GM18508 (cell line): ENCODE measurements at regions not wholly inside any gene's neighbourhood (a gene's known extent, or its start where the extent isn't known, plus 50 kb on each side); places are given as distances from the start of the nearest gene placed in this dataset.

Experiments used
- ATAC-seq: cut with Tn5 transposase; IDR thresholded peaks from one replicate; pipeline ENCODE4 v1.9.1; 2021; ENCODE audit warnings: moderate number of reproducible peaks; ENCODE audit not compliant: insufficient read depth, unreplicated experiment

DNA sequence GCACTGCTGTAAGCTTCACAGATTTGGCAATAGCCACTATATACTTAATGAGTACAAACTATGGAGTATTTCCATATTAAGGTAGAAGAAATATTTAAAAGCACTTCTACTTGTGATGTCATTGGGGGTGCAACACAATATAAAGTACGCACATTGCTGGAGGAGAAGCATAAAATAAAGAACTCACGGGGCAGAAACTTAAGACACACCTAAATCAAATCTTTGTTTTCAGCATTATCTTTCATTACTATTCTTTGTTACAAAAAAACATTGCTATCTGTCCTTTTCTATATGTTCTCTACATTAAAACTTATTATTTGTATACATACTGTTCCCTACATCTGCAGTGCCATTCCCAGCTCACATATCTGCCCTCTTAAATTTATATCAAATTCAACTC is 93.3 kb upstream of the VPREB1 start:
- ATAC-seq, result no peak

DNA sequence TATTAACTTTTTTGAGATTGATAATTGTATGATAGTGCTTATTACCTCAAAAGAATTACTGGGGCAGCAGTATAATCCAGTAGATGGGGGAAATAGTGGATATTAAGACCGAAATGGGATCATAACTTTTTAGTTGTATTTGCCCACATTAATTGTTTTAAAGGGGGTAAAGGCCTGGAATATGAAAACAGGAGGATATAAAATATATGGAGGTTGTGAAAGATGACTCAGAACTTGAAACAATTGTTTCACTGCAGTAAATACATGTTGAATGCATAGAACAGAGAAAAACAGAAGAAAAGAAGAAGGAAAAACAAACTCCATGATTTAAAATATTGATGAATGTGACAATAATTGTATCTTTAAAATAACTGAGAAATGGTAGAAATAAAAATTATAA is 94.1 kb upstream of the VPREB1 start:
- no peak for ATAC-seq

GRCh38 chr22:22148905-22149304 is 95.7 kb upstream of the VPREB1 start:
- no peak for ATAC-seq

DNA sequence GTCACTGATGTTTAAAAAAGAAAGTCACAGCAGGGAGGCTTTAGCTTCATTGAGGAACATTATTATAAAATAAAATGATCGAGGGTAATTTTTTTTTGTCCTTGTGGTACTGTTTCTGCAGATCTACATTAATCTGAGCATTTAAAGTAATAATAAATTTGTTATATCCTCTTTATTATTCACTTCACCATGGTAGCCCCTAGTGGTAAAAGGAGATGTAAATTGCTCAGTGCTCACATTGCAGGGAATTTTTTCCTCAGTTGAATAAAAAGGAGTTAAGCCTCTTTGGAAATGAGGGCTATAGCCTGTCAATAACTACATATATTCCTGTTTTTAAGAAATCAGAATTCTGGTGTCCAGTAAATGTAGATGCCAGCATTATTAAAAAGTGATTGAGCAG is 99.7 kb upstream of the VPREB1 start:
- ATAC-seq, result no peak

DNA sequence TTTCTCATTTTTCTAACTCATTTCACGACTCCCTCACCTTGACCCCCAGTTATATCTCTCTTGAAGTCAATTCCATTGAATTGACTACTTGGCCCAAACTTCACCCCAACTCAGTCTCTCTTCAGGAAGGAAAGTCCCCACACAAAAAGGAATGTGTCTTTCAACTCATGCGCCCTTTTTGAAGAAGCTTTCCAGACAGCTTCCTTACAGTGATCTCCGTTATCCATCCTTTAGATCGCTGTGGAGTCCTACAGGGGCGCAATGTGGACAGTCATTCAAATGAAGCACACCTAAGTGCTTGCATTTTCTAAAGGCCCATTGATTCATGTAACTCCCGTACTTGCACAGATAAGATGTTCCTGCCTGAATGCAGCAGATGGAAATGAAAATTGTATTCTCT is 101.1 kb upstream of the VPREB1 start:
- ATAC-seq, result no peak

DNA sequence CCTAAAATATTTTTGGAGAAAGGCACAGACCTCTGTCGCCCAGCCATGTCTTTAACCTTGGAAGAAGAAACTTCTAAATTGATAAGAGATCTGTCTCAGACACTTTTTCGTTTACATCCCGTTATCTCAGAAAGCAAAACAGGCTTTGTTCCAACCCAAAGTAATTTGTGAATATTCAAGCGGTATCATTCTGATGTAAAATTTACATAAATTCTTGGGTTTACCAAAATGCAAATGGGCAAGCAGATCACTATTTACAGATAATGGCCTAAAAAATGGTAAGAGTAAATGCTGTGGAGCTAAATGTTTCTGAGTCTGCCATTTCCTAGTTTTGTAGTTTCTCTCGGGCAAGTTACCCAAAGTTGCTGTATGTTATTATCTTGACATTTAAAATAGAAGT is 101.9 kb upstream of the VPREB1 start:
- ATAC-seq, result no peak

DNA sequence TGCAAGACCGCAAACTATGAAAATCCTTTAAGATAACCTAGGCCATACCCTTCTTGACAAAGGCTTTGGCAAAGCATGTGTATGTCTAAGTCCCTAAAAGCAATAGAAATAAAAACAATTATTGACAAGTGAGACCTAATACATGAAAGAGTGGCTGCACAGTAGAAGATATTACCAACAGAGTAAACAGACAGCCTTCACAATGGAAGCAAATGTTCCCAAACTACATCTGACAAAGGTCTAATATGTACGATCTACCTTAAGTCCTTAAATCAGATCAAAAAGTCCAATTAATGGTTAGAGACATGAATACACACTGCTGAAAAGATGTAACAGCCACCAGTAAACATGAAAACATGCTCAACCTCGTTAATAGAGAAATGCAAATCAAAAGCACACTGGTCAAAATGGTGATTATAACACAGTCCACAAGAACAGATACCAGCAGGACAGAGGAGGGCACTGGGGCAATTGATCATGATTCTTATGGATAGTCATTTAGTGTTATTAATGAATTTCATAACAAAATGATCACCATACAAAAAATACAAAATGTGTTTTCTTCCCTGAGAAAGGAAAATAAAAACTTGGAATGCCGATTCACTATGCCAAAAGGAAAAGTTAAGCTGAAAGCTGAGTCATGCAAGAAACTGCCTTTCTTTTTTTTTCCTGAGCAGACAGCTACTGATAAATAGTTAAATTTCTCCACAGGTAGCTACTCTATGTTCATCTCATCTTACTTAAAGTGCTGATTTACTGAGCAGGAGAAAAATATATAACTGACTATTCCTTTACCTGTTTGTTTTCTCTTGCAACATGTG is 102.6 kb upstream of the VPREB1 start:
- ATAC-seq, result no peak

- ATAC-seq, result no peak
Observed at GRCh38 chr22:22141031-22141430, 103.6 kb upstream of the VPREB1 start.

DNA sequence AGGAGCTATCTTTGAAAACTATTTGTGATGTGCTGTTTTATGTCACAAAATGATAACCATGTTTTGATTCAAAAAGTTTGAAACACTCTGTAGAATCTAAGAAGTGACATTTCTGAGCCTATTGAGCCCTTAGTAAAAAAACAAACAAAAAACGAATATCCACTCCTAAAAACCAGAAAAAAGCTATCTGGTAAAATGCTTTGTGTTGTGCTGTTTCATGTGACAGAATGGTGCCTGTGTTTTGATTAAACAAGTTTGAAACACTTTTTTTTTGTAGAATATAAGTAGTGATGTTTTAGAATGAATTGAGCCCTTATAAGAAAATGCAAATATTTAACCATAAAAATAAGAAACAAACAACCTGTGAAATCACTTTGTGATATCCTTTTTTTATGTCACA is 105.2 kb upstream of the VPREB1 start:
- no peak for ATAC-seq

DNA sequence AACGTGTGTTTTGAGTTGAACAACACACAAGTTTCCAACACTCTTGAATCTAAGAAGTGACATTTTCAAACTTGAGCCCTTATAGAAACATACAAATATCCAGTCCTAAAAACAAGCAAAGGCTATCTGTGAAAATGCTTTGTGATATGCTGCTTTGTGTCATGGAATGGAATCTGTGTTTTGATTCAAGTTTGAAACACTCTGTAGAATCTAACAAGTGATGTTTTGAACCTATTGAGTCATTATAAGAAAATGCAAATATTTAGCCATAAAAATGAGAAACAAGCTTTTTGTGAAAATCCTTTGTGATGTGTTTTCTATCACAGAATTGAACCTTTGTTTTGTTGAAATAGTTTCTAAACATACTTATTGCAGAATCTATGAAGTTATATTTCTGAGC is 105.7 kb upstream of the VPREB1 start:
- ATAC-seq, result no peak

GRCh38 chr22:22137891-22138290 is 106.7 kb upstream of the VPREB1 start:
- no peak for ATAC-seq

DNA sequence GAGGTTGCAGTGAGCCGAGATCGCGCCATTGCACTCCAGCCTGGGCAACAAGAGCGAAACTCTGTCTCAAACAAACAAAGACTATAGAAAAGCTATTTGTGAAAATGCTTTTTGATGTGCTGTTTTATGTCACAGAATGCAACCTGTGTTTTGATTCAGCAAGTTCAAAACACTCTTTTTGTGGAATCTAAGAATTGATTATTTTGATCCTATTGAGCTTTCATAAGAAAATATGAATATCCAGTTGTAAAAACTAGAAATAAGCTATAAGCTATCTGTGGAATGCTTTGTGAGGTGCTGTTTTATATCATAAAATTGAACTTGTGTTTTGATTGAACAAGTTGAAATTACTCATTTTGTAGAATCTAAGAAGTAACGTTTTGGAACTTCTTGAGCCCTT is 110.7 kb upstream of the VPREB1 start:
- ATAC-seq, result no peak

DNA sequence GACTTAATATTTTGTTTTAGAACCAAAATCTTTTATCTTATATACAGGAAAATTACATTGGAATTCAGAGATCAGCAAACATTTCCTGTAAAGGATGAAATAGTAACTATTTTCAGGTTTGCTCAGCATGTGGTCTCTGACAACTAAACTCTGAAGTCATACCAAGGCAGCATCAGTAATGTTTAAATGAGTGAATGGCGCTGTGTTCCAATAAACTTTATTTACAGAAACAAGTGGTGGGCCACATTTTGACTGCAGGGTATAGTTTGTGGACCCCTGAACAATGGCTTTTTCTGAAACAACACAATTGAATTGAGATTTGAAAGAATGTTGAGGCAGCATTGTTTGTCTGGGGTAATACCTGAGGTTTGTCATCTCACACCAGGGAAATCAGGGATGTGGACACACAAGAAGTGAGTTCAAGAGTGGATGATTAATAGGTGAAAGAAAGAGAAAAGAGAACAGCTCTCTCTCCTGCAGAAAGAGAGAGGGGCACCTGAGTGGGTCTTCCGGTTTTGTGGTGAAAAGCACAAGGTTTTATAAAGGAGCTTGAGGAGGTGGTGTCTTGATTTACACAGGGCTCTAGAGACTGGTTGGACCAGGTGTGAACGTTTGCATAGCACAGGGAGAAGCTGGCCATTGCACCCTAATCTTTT is 113.5 kb upstream of the VPREB1 start:
- ATAC-seq, result no peak

DNA sequence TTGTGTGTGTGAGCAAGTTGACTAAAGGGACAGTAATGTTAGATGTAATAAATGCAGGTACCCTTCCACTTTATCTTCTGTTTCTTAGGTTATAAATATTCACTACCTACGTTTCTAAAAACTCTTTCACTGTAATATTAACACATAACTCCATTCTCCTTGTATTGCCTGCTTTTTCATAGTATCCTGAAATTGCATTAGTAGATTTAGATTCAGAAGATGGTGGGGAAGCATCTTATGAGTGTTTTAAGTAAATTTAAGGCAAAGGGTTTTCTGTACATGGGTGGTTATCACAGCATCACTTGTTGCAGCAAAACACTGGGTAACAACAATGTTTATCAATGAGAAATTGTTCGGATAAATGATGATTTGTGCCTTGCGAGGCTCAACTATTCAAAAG is 115.2 kb upstream of the VPREB1 start:
- ATAC-seq, result no peak

- ATAC-seq, result no peak
Observed at GRCh38 chr22:22128440-22128839, 116.1 kb upstream of the VPREB1 start.

DNA sequence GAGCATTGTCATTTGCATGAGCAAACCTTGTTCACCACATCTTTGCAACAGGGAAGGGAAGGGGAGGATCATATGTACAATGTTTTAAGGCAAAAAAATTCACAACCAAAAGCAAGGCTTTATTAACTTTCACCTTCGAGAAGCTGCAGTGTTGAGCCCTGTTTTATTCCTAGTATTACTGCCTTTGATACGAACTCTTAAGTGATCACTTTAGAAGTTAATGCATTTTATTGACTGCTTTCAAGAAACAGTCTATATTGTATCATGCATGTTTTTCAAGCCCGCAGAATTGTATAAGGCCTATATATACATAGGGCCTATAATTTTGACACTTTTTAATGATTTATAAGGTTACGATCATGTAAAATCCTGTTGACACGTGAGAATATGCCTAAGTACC is 117.5 kb upstream of the VPREB1 start:
- no peak for ATAC-seq

DNA sequence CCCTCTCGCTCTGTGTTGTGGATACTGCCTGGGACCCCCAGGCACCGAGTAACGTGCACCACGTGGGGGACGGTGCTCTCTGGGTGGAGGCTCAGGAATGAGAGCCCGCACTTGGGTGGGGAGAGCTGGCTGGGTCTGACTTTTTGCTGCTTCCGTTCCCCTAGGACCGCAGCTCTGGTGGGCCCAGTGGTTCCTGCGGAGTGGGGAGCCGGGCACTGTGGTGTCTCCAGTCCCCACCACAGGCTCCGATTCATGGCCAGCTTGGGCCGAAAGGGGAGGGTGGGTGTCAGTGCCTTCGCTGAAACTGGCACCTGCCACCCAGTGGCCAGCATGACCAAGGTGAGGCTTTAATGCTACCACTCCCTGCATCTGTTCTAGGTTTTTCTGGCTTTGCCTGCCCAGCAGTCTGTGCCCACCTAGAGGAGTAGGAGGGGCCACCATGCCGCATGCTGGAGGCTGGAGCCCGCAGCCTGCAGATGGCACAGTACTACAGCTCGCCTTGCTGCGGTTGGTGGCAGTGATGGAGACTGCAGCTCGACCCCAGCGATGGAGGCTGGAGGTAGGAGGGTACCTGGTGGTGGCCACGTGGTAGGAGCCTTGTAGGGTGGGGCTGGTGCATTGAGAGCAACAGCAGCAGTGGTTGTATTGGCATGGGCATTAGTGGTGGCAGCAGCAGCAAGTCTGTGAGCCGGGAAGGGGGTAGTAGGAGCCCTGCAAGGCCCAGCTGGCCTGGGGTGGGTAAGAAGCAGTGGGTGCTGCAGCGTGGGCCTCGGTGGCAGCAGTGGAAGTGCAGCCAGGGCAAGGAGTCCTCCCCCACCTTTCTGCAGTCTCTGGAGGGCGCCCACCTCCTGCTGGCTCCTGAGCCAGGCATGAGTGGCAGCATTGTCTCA is 118.8 kb upstream of the VPREB1 start:
- ATAC-seq, result no peak

DNA sequence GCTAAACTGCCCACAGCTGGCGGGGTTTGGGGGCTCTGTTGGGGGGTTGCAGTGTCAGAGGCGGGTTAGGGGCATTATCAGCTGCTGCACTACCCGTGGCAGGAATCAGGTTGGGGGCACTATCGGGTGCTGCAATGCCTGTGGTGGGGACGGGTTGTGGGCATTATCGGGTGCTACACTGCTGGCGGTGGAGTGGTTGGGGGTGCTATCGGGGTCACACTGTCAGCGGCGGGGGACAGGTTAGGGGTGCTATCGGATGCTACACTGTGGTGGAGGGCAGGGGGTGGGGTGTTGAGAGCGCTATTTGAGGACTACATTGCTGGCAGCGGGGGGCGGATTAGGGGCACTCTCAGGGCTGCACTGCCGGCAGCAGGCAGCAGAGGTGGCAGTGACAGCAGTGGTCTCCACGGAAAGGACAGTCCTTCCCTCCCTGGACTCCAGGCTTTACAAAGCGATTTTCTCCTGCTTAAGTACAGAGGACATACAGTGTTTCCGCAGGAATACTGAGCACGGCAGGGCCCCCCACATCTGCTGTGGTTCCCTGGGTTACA is 119.5 kb upstream of the VPREB1 start:
- no peak for ATAC-seq

DNA sequence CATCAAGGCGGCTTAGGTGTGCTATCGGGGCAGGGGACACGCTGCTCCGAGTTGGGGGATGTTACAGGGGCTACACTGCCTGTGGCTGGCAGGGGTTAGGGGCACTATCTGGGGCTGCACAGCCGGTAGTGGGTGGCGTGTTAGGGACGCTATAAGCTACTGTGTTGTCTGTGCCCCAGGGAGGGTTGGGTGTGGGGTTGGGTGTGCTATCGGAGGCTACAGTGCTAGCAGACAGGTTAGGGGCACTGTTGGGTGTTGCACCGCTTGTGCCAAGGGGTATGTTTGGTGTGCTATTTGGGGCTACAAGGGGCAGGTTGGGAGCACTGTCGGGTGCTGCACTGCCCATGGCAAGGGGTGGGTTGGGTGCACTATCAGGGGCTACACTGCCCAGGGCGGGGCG is 120.2 kb upstream of the VPREB1 start:
- ATAC-seq, result no peak

GRCh38 chr22:22123960-22124278 is 120.7 kb upstream of the VPREB1 start:
- ATAC-seq, result no peak
